ENCODE measurements at regions not wholly inside any gene's neighbourhood (a gene's known extent, or its start where the extent isn't known, plus 50 kb on each side); places are given as distances from the start of the nearest gene placed in this dataset.

GRCh38 chr16:17804857-17805256 lies 334.1 kb upstream of the XYLT1 start:
- no peak for DNase-seq (ENCODE audit: low read depth)

GRCh38 chr16:17803625-17804410 lies 333.1 kb upstream of the XYLT1 start:
- no peak for DNase-seq (ENCODE audit: low read depth)

- no peak for DNase-seq (ENCODE audit: low read depth)
Measured at GRCh38 chr16:17802571-17802970, 331.8 kb upstream of the XYLT1 start.

GRCh38 chr16:17801068-17801467 lies 330.3 kb upstream of the XYLT1 start:
- DNase-seq (ENCODE audit: low read depth) = no peak

GRCh38 chr16:17798716-17799115 lies 328.0 kb upstream of the XYLT1 start:
- no peak for DNase-seq (ENCODE audit: low read depth)

- no peak for DNase-seq (ENCODE audit: low read depth)
Measured at GRCh38 chr16:17793354-17793753, 322.6 kb upstream of the XYLT1 start.

GRCh38 chr16:17784073-17784472 lies 313.3 kb upstream of the XYLT1 start:
- DNase-seq (ENCODE audit: low read depth) = no peak

- DNase-seq (ENCODE audit: low read depth) = no peak
Measured at GRCh38 chr16:17780181-17780580, 309.4 kb upstream of the XYLT1 start.

GRCh38 chr16:17777408-17777863 lies 306.7 kb upstream of the XYLT1 start:
- DNase-seq (ENCODE audit: low read depth) = no peak

GRCh38 chr16:17776888-17777287 lies 306.1 kb upstream of the XYLT1 start:
- DNase-seq (ENCODE audit: low read depth) = no peak

GRCh38 chr16:17776465-17776864 lies 305.7 kb upstream of the XYLT1 start:
- DNase-seq (ENCODE audit: low read depth) = no peak

GRCh38 chr16:17775061-17775460 lies 304.3 kb upstream of the XYLT1 start:
- DNase-seq (ENCODE audit: low read depth) = no peak

- DNase-seq (ENCODE audit: low read depth) = no peak
Measured at GRCh38 chr16:17773698-17774101, 302.9 kb upstream of the XYLT1 start.

GRCh38 chr16:17770104-17770503 lies 299.3 kb upstream of the XYLT1 start:
- no peak for DNase-seq (ENCODE audit: low read depth)

GRCh38 chr16:17769065-17769464 lies 298.3 kb upstream of the XYLT1 start:
- no peak for DNase-seq (ENCODE audit: low read depth)

GRCh38 chr16:17768257-17768656 lies 297.5 kb upstream of the XYLT1 start:
- DNase-seq (ENCODE audit: low read depth) = no peak

GRCh38 chr16:17766012-17766411 lies 295.3 kb upstream of the XYLT1 start:
- DNase-seq (ENCODE audit: low read depth) = no peak

- DNase-seq (ENCODE audit: low read depth) = no peak
Measured at GRCh38 chr16:17759451-17760390, 289.0 kb upstream of the XYLT1 start.

GRCh38 chr16:17757808-17758207 lies 287.0 kb upstream of the XYLT1 start:
- DNase-seq (ENCODE audit: low read depth) = no peak

GRCh38 chr16:17755158-17755557 lies 284.4 kb upstream of the XYLT1 start:
- no peak for DNase-seq (ENCODE audit: low read depth)

- DNase-seq (ENCODE audit: low read depth) = no peak
Measured at GRCh38 chr16:17753434-17753833, 282.7 kb upstream of the XYLT1 start.

- no peak for DNase-seq (ENCODE audit: low read depth)
Measured at GRCh38 chr16:17749706-17750105, 278.9 kb upstream of the XYLT1 start.

Measured in activated T-cell treated with anti-CD3 and anti-CD28 coated beads for 48 hours (primary cell).